SU-DHL-6 (cell line): ENCODE measurements at regions not wholly inside any gene's neighbourhood (a gene's known extent, or its start where the extent isn't known, plus 50 kb on each side); places are given as distances from the start of the nearest gene placed in this dataset.

Experiments used
- H2AFZ ChIP-seq: fragments of 200-600 bp; sonication (generic); 2 replicates; pipeline ENCODE4 v1.6.1; 2014; ENCODE audit warnings: low read depth, mild to moderate bottlenecking, moderate library complexity, mixed read lengths, antibody characterized with exemption, low read length; ENCODE audit not compliant: severe bottlenecking
- H3F3A ChIP-seq: fragments of 200-600 bp; shearing (Covaris generic); 2 replicates; pipeline ENCODE4 v1.6.0; 2016; ENCODE audit warnings: antibody characterized with exemption, mild to moderate bottlenecking; ENCODE audit not compliant: insufficient read depth
- H3K27ac ChIP-seq: fragments of 200-600 bp; sonication (generic); 2 replicates; pipeline ENCODE4 v1.5.1; 2016; ENCODE audit warnings: low read depth, mild to moderate bottlenecking, low read length, moderate library complexity, mixed read lengths
- H3K27me3 ChIP-seq: fragments of 200-600 bp; sonication (generic), shearing (Covaris generic); 2 replicates; pipeline ENCODE4 v1.6.0; 2014; ENCODE audit warnings: mild to moderate bottlenecking, low read length
- H3K36me3 ChIP-seq: fragments of 200-600 bp; sonication (generic); 2 replicates; pipeline ENCODE4 v1.6.1; 2014; ENCODE audit warnings: mild to moderate bottlenecking, low read length, mixed read lengths
- H3K4me2 ChIP-seq: fragments of 300-600, 200-600 bp; shearing (Covaris generic), sonication (generic); 2 replicates; pipeline ENCODE4 v1.6.0; 2014; ENCODE audit warnings: low read length, low read depth, mild to moderate bottlenecking; ENCODE audit not compliant: poor library complexity, severe bottlenecking
- H3K4me3 ChIP-seq: fragments of 200-600 bp; sonication (generic); 2 replicates; pipeline ENCODE4 v1.5.1; 2014; ENCODE audit warnings: antibody characterized with exemption, low read length, mild to moderate bottlenecking, mixed read lengths; ENCODE audit not compliant: insufficient read depth, poor library complexity, severe bottlenecking
- H3K79me2 ChIP-seq: fragments of 200-600 bp; sonication (generic); 2 replicates; pipeline ENCODE4 v1.6.1; 2014; ENCODE audit warnings: mild to moderate bottlenecking, low read length, moderate library complexity; ENCODE audit not compliant: insufficient read depth
- H3K9ac ChIP-seq: fragments of 200-600 bp; sonication (generic); 2 replicates; pipeline ENCODE4 v1.7.0; 2014; ENCODE audit warnings: mild to moderate bottlenecking, low read length
- H3K9me2 ChIP-seq: fragments of 200-600 bp; sonication (generic); replicated peaks from 2 replicates; pipeline ENCODE4 v1.6.1; 2014; ENCODE audit warnings: low read length; ENCODE audit not compliant: insufficient read depth
- H3K9me3 ChIP-seq: fragments of 200-600 bp; sonication (generic); 2 replicates; pipeline ENCODE4 v1.6.1; 2014; ENCODE audit warnings: low read length, mixed read lengths; ENCODE audit not compliant: insufficient read depth
- H4K20me1 ChIP-seq: fragments of 200-600 bp; sonication (generic); 2 replicates; pipeline ENCODE4 v1.6.1; 2014; ENCODE audit warnings: low read depth, mild to moderate bottlenecking, antibody characterized with exemption, low read length, moderate library complexity, mixed read lengths
- EZH2phosphoT487 ChIP-seq: fragments of 200-600 bp; sonication (generic), shearing (Covaris generic); conservative IDR thresholded peaks from 2 replicates; pipeline ENCODE4 v1.6.1; 2018; ENCODE audit warnings: mild to moderate bottlenecking, antibody characterized with exemption, low read length, moderate library complexity, mixed read lengths
- TF ChIP-seq, protein P1 (sequence below): fragments of 200-600 bp; sonication (generic); IDR thresholded peaks from one replicate; pipeline ENCODE4 v1.5.1; 2017; ENCODE audit warnings: antibody characterized with exemption, mild to moderate bottlenecking, low read length, moderate library complexity; ENCODE audit not compliant: insufficient read depth, poor library complexity, severe bottlenecking

- TF ChIP-seq, protein P1, sequence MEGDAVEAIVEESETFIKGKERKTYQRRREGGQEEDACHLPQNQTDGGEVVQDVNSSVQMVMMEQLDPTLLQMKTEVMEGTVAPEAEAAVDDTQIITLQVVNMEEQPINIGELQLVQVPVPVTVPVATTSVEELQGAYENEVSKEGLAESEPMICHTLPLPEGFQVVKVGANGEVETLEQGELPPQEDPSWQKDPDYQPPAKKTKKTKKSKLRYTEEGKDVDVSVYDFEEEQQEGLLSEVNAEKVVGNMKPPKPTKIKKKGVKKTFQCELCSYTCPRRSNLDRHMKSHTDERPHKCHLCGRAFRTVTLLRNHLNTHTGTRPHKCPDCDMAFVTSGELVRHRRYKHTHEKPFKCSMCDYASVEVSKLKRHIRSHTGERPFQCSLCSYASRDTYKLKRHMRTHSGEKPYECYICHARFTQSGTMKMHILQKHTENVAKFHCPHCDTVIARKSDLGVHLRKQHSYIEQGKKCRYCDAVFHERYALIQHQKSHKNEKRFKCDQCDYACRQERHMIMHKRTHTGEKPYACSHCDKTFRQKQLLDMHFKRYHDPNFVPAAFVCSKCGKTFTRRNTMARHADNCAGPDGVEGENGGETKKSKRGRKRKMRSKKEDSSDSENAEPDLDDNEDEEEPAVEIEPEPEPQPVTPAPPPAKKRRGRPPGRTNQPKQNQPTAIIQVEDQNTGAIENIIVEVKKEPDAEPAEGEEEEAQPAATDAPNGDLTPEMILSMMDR = no peak
- no peak for TF ChIP-seq EZH2phosphoT487
- H4K20me1 ChIP-seq = no peaks in the 10 kb centered on the region
- H3K4me3 ChIP-seq = no peak overlapping the region
- H3K27ac ChIP-seq = no peak overlapping the region
- no peaks in the 10 kb centered on the region for H3K36me3 ChIP-seq
- H3F3A ChIP-seq = no peaks in the 10 kb centered on the region
- H3K9me3 ChIP-seq = no peaks in the 10 kb centered on the region
- no peaks in the 10 kb centered on the region for H3K9me2 ChIP-seq
- no peaks in the 10 kb centered on the region for H3K79me2 ChIP-seq
- H3K9ac ChIP-seq = no peak overlapping the region
- no peaks in the 10 kb centered on the region for H3K27me3 ChIP-seq
- H3K4me2 ChIP-seq = no peak overlapping the region
- no peak overlapping the region for H2AFZ ChIP-seq
Measured at GRCh38 chr18:52228166-52228565, 111.8 kb upstream of the DCC start.

DNA sequence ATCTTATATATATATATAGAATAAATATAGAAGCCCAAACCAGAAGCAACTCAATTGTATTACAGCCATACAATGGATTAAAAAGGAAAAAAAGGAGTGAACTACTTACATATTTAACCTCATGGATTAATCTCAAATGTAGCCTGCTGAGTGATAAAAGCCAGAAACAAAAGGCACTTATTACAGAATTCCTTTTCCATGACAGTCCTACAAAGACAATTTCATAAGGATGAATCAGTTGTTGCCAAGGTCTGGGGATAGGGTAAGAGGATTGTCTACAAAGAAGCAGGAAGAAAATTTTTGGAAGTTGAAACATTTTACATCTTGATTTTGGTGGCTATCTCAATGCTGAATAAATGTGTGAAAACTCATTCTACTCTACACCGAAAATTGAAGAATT lies 103.9 kb upstream of the DCC start:
- Histone ChIP-seq H3K4me3 (no peak overlapping the region), H2AFZ (no peak overlapping the region), H3F3A (no peaks in the 10 kb centered on the region), H3K4me2 (no peak overlapping the region), H4K20me1 (no peaks in the 10 kb centered on the region), H3K27ac (no peak overlapping the region), H3K9me3 (no peaks in the 10 kb centered on the region), H3K9me2 (no peaks in the 10 kb centered on the region), H3K9ac (no peak overlapping the region), H3K36me3 (no peaks in the 10 kb centered on the region), H3K79me2 (no peaks in the 10 kb centered on the region), H3K27me3 (no peaks in the 10 kb centered on the region)
- TF ChIP-seq, protein P1 = no peak
- TF ChIP-seq EZH2phosphoT487 = no peak

DNA sequence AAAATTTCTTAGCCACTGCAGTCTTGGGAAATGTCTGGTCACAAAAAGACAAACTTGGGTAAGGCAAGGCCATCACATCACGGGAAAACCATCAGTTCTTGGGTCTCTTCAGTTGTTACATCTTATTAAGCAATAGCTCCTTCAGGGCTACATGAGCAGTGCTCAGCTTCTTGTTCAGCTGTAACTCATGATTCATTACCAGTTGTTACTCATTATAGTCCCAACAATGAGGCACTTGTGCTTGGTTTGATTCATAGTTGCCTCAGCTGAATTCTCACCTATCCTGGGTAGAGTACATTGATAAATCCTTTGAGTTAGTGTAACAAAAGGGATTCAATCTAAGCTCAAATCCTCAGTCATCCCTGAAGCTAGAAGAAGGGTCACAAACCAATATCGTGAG lies 102.4 kb upstream of the DCC start:
- Histone ChIP-seq H3K4me2 (no peak overlapping the region), H3K9ac (no peak overlapping the region), H3K4me3 (no peak overlapping the region), H3F3A (no peaks in the 10 kb centered on the region), H2AFZ (no peak overlapping the region), H3K9me3 (no peaks in the 10 kb centered on the region), H3K9me2 (no peaks in the 10 kb centered on the region), H3K79me2 (no peaks in the 10 kb centered on the region), H4K20me1 (no peaks in the 10 kb centered on the region), H3K27me3 (no peaks in the 10 kb centered on the region), H3K36me3 (no peaks in the 10 kb centered on the region), H3K27ac (no peak overlapping the region)
- TF ChIP-seq, protein P1 = no peak

GRCh38 chr18:52242711-52243110 lies 97.3 kb upstream of the DCC start:
- H3K9me3 ChIP-seq = no peaks in the 10 kb centered on the region
- H3K36me3 ChIP-seq = no peaks in the 10 kb centered on the region
- no peak overlapping the region for H3K9ac ChIP-seq
- H2AFZ ChIP-seq = no peak overlapping the region
- H3K4me2 ChIP-seq = no peak overlapping the region
- H4K20me1 ChIP-seq = no peaks in the 10 kb centered on the region
- H3K79me2 ChIP-seq = no peaks in the 10 kb centered on the region
- no peaks in the 10 kb centered on the region for H3K9me2 ChIP-seq
- no peaks in the 10 kb centered on the region for H3K27me3 ChIP-seq
- no peaks in the 10 kb centered on the region for H3F3A ChIP-seq
- no peak overlapping the region for H3K27ac ChIP-seq
- H3K4me3 ChIP-seq = no peak overlapping the region
- TF ChIP-seq, protein P1 = no peak
- no peak for TF ChIP-seq EZH2phosphoT487
